Heart right ventricle (tissue), 16 donors: ENCODE measurements at regions not wholly inside any gene's neighbourhood (a gene's known extent, or its start where the extent isn't known, plus 50 kb on each side); places are given as distances from the start of the nearest gene placed in this dataset.

ENCODE experiments used
- ATAC-seq, 8 donors: fragments of 200-7000 bp; cut with Tn5 transposase; one replicate each; pipeline ENCODE4 v1.9.1; 2020; ENCODE audit warnings: mild to moderate bottlenecking in 8 of 8, moderate library complexity in 8 of 8, moderate number of reproducible peaks in 1 of 8
- DNase-seq, 2 donors: peaks; one replicate each; pipeline ENCODE4 v3.0.0-alpha.2; 2020
- H3K27ac ChIP-seq, 10 donors: fragments of 200-600 bp; sonication (generic) in 2 of 10; one replicate each; pipeline versions ENCODE4 v1.5.0 to v1.8.0; 2020 to 2022; ENCODE audit warnings: mild to moderate bottlenecking in 3 of 10
- H3K27me3 ChIP-seq, 7 donors: fragments of 200-600 bp; one replicate each; pipeline ENCODE4 v1.8.0; 2021 to 2022; ENCODE audit warnings: mild to moderate bottlenecking in 2 of 7
- H3K36me3 ChIP-seq, 9 donors: fragments of 200-600 bp; sonication (generic) in 1 of 9; one replicate each; pipeline versions ENCODE4 v1.5.0 to v1.8.0; 2020 to 2022; ENCODE audit warnings: mild to moderate bottlenecking in 2 of 9
- H3K4me1 ChIP-seq, 9 donors: fragments of 200-600 bp; sonication (generic) in 1 of 9; one replicate each; pipeline versions ENCODE4 v1.5.0 to v1.8.0; 2020 to 2022; ENCODE audit warnings: mild to moderate bottlenecking in 4 of 9
- H3K4me3 ChIP-seq, 10 donors: fragments of 200-600 bp; sonication (generic) in 2 of 10; one replicate each; pipeline versions ENCODE4 v1.5.0 to v1.8.0; 2020 to 2022; ENCODE audit warnings: mild to moderate bottlenecking in 7 of 10, moderate library complexity in 2 of 10
- H3K9me3 ChIP-seq, 11 donors: fragments of 200-600 bp in 10 of 11; sonication (generic) in 2 of 11; one replicate each; pipeline versions ENCODE4 v1.5.0 to v1.8.0; 2013 to 2022; ENCODE audit warnings: mild to moderate bottlenecking in 2 of 11, control low read depth in 1 of 11, moderate library complexity in 1 of 11
- WGBS, 2 donors: extraction: QIAGEN DNeasy Blood & Tissue Kit; methylation state at CpG; one replicate each; pipeline ENCODE4 v1.1.7; 2013; ENCODE audit warnings: inconsistent platforms in 1 of 2; 5-methylcytosine and 5-hydroxymethylcytosine counted together
- intact Hi-C, 10 donors: fragments of 100-400 bp; cut with DNase I; formaldehyde crosslinking; loops; one replicate each; pipeline versions ENCODE4 v1.11.1 to v1.14.2; 2022
- TF ChIP-seq, protein P1 (sequence below), 9 donors: fragments of 200-600 bp; sonication (generic) in 2 of 9; IDR thresholded peaks; one replicate each; pipeline versions ENCODE4 v1.5.0 to v1.8.0; 2021 to 2022; ENCODE audit warnings: antibody characterized with exemption in 9 of 9, mild to moderate bottlenecking in 5 of 9, moderate library complexity in 1 of 9
- donor health status: Arrhythmogenic right ventricular cardiomyopathy.
- donor health status: ischemic (EF 13 %, LVEDD 7.1; RV severe dilation, severe dysfunction).
- donor health status: healthy with polysubstance abuse.
- donor health status: DM: no; HTN: yes; CAD: no.
- donor health status: DM: no; HTN: no; CAD: no.
- donor health status: ischemic (EF 25% LVEDD 6.9; RV normal size, moderate dysfunction).
- donor health status: ischemic (EF 25% LVEDD 5.7; RV mildly dilated, moderate dysfunction).
- donor health status: healthy.
- donor health status: DM: yes; HTN: yes; CAD: no.
- donor health status: Ischemic cardiomyopathy.
- donor health status: ischemic (EF 35%, LVEDD 5.7; RV mildly dilated, moderate dysfunction).
- donor health status: nonischemic (EF 11% LVEDD 7.7; RV severe dilation, severe dysfunction).
- donor health status: DM: yes; HTN: yes; CAD: no.
- donor health status: PGD.
- donor health status: ischemic (EF 29% LVEDD 5.4; RV normal size, mild dysfunction).
- donor health status: nonischemic (EF 23%, LVEDD 6.1; RV moderate dilation, normal function).

DNA sequence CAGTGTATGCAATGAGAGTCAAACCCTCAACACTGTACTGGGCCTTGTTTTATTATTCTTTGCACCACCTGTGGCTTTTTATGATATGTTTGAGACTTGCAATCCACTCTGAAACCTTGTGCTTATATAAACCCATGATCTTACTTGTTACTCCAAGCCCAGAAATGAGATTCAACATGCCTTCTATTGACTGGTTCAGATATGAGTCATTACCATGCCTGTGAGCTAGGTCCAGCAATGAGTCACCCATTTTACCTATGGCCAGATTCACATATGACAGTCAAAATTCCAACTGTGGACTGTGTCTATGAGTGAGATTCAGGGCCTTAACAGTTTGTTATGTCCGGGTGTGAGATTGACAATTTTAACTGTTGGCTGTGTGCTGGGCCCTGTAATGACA lies 1846.1 kb downstream of the TP53TG3F start:
- WGBS, 2 donors, result 41 to 45% methylated on average over 1 of the region's 1 CpG
- Histone ChIP-seq H3K4me3 (no peak overlapping the region), H3K9me3 (peaks cover 0 to 36% (median 0%) of the 10 kb centered on the region in 11 donors), H3K27ac (no peak overlapping the region), H3K36me3 (no peaks in the 10 kb centered on the region), H3K4me1 (no peaks in the 10 kb centered on the region), H3K27me3 (no peaks in the 10 kb centered on the region)
- DNase-seq, result no peak
- TF ChIP-seq, protein P1, sequence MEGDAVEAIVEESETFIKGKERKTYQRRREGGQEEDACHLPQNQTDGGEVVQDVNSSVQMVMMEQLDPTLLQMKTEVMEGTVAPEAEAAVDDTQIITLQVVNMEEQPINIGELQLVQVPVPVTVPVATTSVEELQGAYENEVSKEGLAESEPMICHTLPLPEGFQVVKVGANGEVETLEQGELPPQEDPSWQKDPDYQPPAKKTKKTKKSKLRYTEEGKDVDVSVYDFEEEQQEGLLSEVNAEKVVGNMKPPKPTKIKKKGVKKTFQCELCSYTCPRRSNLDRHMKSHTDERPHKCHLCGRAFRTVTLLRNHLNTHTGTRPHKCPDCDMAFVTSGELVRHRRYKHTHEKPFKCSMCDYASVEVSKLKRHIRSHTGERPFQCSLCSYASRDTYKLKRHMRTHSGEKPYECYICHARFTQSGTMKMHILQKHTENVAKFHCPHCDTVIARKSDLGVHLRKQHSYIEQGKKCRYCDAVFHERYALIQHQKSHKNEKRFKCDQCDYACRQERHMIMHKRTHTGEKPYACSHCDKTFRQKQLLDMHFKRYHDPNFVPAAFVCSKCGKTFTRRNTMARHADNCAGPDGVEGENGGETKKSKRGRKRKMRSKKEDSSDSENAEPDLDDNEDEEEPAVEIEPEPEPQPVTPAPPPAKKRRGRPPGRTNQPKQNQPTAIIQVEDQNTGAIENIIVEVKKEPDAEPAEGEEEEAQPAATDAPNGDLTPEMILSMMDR (IDR thresholded peaks at IDR 0.05), result no peak
- intact Hi-C loops, result loop anchor here in 1 of 10 donors (10.0 kb wide), 1 partner anchor 61 kb away; no protein-coding TSS in a partner anchor
- no peak for ATAC-seq

GRCh38 chr16:35306915-35307314 lies 1847.5 kb downstream of the TP53TG3F start:
- 4 to 8% methylated on average over 1 of the region's 1 CpG for WGBS, 2 donors
- ATAC-seq (no peak), DNase-seq (no peak)
- H3K27me3 ChIP-seq, result no peaks in the 10 kb centered on the region
- no peak overlapping the region for H3K4me3 ChIP-seq
- no peaks in the 10 kb centered on the region for H3K4me1 ChIP-seq
- peaks cover 0 to 23% (median 0%) of the 10 kb centered on the region in 11 donors for H3K9me3 ChIP-seq
- H3K36me3 ChIP-seq, result no peaks in the 10 kb centered on the region
- intact Hi-C loops, result loop anchor here in 1 of 10 donors (10.0 kb wide), 1 partner anchor 62 kb away; no protein-coding TSS in a partner anchor
- no peak overlapping the region for H3K27ac ChIP-seq
- TF ChIP-seq, protein P1 (IDR thresholded peaks at IDR 0.05), result no peak

DNA sequence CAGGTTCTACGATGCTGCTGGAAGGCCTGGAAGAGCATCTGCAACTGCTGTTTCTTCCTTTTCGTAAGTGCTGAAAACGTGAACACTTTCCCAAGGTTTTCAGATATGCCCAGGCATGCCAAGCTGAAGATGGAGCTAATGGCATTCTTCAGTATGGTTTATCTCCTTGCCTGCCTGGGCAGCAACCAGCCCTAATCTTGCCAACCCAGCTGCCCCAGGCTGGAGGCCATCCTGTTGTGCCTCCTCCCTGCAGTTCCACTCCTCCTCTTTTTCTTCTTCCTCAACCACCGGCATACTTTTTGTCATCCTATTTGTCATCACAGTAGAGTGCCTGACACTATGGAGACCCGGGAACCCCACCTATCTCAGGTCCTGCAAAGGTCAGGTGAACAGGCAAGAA lies 1849.3 kb downstream of the TP53TG3F start:
- DNase-seq, result no peak
- H3K4me3 ChIP-seq, result no peak overlapping the region
- no peak for ATAC-seq
- TF ChIP-seq, protein P1 (IDR thresholded peaks at IDR 0.05), result no peak
- peaks cover 0 to 27% (median 0%) of the 10 kb centered on the region in 11 donors for H3K9me3 ChIP-seq
- no peaks in the 10 kb centered on the region for H3K27me3 ChIP-seq
- intact Hi-C loops, result loop anchor here in 1 of 10 donors (10.0 kb wide), 1 partner anchor 64 kb away; no protein-coding TSS in a partner anchor
- 62 to 67% methylated on average over 5 of the region's 5 CpGs for WGBS, 2 donors
- H3K36me3 ChIP-seq, result no peaks in the 10 kb centered on the region
- H3K4me1 ChIP-seq, result no peaks in the 10 kb centered on the region
- H3K27ac ChIP-seq, result no peak overlapping the region

DNA sequence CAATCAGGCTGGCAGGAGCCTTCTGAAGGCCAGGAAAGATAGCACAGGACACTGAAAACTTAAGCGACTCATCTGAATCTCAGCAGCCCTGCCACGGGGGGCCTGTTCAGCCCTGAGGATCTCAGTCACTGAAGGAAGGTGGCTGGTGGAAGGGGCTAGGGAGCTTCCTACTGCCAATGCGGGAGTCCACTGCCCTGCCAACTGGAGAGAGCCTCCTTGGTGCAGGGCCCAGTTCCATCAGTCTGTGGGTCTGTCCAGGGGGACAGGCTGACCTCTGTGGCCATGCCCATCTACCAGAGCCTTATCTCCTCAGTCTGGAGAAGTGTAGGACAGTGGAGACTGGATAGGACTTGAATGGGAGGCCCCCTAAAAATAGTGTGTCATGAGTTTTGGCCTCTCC lies 1851.6 kb downstream of the TP53TG3F start:
- H3K27me3 ChIP-seq, result no peaks in the 10 kb centered on the region
- intact Hi-C loops, result loop anchor here in 1 of 10 donors (10.0 kb wide), 2 partner anchors 46 to 94 kb away; no protein-coding TSS in a partner anchor
- ATAC-seq, result no peak
- H3K4me3 ChIP-seq, result no peak overlapping the region
- peaks cover 0 to 19% (median 0%) of the 10 kb centered on the region in 11 donors for H3K9me3 ChIP-seq
- no peak overlapping the region for H3K27ac ChIP-seq
- TF ChIP-seq, protein P1 (IDR thresholded peaks at IDR 0.05), result no peak
- 70 to 83% methylated on average over 3 of the region's 3 CpGs for WGBS, 2 donors
- H3K4me1 ChIP-seq, result no peaks in the 10 kb centered on the region
- no peak for DNase-seq
- H3K36me3 ChIP-seq, result no peaks in the 10 kb centered on the region
